ENCODE measurements at regions not wholly inside any gene's neighbourhood (a gene's known extent, or its start where the extent isn't known, plus 50 kb on each side); places are given as distances from the start of the nearest gene placed in this dataset.

DNA sequence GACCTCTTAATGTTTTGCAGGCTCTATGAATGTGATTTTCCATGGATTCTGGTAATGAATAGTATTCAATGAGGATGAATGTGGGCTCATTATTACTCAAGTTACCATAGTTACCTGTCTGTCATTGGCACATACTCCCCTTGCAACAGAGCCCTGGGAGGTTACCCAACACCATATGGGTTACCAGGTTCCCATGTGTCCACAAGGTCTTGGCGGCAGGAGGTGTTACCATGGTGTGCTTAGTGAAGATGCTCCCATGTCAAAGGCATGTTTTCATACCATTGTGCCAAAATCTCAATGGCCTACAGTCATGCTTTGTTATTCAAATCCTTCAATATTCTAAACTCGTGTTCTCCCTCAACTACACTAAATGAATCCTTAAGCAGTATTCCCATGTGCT lies 232.5 kb downstream of the HDGFL1 start:
- DNase-seq (ENCODE audit: low read depth in 2 of 3, low spot score in 2 of 3), result no peak

GRCh38 chr6:22804620-22805261 lies 235.4 kb downstream of the HDGFL1 start:
- peak in 1 of 3 donors; percentile 16 for DNase-seq (ENCODE audit: low read depth in 2 of 3, low spot score in 2 of 3)

DNA sequence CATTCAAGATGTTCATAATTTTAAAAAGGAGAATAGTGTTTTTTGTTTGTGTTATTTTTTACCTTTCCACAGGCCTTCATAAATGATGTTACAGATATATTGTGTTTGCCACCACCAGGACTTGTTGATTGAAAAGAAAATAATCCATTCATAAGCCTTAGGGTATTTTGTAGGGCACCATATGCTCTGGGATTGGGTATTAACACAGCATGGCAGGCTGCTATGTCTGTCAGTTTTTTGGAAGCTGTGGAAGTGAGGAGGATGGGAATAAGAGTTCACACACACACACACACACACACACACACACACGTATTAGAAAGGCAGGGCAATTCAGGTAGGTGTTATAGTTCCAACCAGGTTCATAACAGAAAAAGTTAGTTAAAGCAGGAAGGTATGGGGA lies 237.9 kb downstream of the HDGFL1 start:
- DNase-seq (ENCODE audit: low read depth in 2 of 3, low spot score in 2 of 3), result no peak

- no peak for DNase-seq (ENCODE audit: low read depth in 2 of 3, low spot score in 2 of 3)
Measured at GRCh38 chr6:22807818-22808217, 238.5 kb downstream of the HDGFL1 start.

- no peak for DNase-seq (ENCODE audit: low read depth in 2 of 3, low spot score in 2 of 3)
Measured at GRCh38 chr6:22808466-22808865, 239.1 kb downstream of the HDGFL1 start.

- no peak for DNase-seq (ENCODE audit: low read depth in 2 of 3, low spot score in 2 of 3)
Measured at GRCh38 chr6:22809370-22809769, 240.0 kb downstream of the HDGFL1 start.

DNA sequence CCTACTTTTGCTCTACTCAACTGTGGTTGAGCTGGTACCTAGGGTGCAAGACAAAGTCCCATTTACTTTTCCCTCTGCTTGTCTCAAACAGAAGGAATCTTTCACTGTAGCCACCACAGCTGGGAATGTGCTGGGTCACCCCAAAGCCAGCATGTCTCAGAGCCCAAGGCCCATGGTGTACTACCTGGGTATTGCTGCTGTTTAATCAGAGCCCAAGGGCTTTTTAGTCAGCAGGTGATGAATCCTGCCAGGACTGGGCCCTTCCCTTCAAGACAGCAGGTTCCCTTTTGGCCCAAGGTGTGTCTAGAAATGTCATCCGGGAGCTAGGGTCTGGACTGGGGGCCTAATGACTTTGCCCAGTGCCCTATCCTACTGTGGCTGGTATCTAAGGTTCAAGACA lies 249.8 kb downstream of the HDGFL1 start:
- DNase-seq (ENCODE audit: low read depth in 2 of 3, low spot score in 2 of 3), result no peak

- no peak for DNase-seq (ENCODE audit: low read depth in 2 of 3, low spot score in 2 of 3)
Measured at GRCh38 chr6:22821664-22822320, 252.4 kb downstream of the HDGFL1 start.

DNA sequence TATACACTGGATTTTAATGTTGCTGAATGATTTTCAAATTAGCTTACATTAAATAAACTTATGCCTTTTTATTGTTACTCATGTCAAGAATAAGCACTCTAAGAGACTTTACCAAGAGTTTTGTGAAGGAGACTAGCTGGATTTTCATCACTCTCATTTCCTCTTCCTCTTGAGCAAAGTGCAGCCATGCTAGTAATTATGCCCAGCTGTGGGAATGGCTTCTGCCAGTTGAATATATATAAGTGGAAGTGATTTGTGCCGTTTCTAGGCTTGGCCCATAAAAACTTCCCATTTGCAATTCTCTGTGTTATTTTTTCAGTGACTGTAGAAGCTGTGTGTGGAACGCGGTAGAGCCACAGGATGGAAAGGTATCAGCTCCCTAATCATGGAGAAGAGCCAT lies 255.8 kb downstream of the HDGFL1 start:
- no peak for DNase-seq (ENCODE audit: low read depth in 2 of 3, low spot score in 2 of 3)

GRCh38 chr6:22826961-22827360 lies 257.6 kb downstream of the HDGFL1 start:
- DNase-seq (ENCODE audit: low read depth in 2 of 3, low spot score in 2 of 3), result no peak

GRCh38 chr6:22827760-22828159 lies 258.4 kb downstream of the HDGFL1 start:
- no peak for DNase-seq (ENCODE audit: low read depth in 2 of 3, low spot score in 2 of 3)

DNA sequence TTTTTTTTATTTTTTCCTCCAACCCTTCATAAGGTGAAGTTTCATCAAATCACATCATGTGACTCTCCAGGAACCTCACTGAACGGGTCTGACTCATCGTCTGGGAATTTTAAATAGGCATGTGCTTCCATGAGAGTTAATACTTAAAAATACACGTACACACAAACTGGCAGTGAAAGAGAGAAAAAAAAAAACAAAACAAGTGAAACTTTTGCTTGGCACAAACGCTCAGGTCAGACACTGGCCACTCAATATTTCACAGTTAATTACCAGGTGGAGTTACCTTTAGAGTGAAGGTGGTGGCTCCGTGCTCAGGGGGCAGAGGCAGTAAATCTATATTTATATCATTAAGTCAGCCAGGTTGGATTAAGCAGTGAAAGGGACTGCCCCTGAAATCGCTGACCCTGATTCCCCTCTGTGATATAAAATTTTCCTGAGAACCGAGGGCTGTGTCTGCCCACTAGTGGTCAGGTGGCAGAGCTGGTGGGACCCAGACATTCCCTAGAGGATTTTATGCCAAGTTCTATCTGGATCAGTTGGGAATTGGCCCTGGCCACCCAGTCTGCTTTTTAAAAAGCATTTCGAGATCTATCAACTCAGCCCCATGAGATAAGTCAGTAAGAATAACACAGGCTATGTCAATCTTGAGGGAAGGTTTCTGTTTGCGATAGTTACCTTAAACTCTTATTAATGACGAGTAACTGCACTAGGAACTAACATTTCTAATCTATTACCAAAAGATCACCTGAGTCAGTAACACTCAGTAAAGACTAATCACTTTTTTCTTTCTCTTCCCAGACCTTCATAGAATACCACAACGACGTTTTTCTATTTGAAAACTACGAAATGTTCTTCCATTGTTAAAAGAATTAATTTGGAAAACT lies 259.1 kb downstream of the HDGFL1 start:
- peak in 2 of 3 donors; percentile 18 to 37 for DNase-seq (ENCODE audit: low read depth in 2 of 3, low spot score in 2 of 3)

DNA sequence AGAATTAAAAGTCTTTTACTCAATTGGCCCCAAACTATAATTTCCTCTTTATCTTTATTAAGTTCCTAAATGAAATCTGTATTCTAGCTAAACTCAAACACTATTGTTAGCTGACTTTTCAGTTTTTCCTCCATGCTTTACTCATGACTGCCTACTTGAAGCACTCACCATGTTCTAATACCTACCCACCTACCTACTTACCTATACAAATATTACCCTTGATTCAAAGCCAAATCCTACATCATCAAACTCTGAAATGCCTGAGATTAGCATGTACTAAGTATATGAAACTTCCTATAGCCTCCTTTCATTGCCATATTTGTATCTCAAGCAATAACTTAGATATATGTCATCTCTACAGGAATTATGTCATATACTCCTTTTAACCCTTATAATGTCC lies 259.7 kb downstream of the HDGFL1 start:
- no peak for DNase-seq (ENCODE audit: low read depth in 2 of 3, low spot score in 2 of 3)

DNA sequence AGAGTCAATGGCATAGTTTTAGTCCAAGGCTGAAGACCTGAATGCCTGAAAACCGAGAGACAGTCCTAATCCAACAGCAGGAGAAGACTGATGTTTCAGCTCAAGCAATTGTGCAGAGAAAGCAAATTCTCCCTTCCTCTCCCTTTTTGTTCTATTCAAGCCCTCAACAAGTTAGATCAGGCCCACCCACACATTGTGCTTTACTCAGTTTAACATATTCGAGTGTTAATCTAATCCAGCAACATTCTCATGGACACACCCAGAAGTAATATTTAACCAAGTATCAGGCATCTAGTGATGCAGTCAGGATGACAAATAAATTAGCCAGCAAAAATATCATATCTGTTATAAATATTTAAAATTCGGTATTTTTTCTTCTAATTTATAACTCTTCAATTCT lies 261.1 kb downstream of the HDGFL1 start:
- DNase-seq (ENCODE audit: low read depth in 2 of 3, low spot score in 2 of 3), result no peak

DNA sequence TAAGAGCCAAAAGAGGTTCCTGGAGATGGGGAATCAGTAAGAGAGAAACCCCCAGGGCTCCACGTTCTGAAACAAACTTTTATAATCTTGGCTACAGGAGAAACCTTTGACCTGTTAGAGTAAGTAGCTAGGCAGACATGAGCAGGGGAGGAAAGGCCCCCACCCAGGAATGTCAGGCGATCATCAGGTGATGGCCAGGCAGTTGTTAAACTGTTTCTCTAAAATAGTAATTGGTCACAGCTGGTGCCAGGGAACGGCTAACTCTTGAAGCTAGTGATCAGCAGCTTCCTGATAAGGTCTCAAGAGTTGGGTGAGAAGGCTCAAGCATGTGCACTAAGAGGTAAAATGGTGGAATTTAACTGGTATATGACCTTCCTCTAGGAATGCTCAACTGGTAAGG lies 263.8 kb downstream of the HDGFL1 start:
- no peak for DNase-seq (ENCODE audit: low read depth in 2 of 3, low spot score in 2 of 3)

- DNase-seq (ENCODE audit: low read depth in 2 of 3, low spot score in 2 of 3), result peak in 2 of 3 donors; percentile 8 to 38
Measured at GRCh38 chr6:22838345-22838744, 269.0 kb downstream of the HDGFL1 start.

- no peak for DNase-seq (ENCODE audit: low read depth in 2 of 3, low spot score in 2 of 3)
Measured at GRCh38 chr6:22845467-22845866, 276.1 kb downstream of the HDGFL1 start.

DNA sequence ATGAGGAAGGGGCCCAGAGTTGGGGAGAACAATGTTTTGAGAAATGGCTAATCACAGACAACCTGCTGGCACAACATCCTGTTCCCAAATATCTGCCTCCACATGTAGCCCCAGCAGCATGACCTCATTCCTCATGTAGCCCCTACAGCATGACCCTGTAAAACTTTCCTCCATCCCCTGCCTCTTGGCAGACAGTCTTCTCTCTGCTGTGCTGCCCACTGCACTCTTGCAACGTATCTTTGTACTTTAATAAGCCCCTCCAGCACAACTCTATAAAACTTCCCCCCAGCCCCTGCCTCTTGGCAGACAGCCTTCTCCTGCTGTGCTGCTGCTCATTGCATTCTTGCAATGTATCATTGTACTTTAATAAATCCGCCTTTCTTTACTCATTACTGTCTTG lies 278.8 kb downstream of the HDGFL1 start:
- peak in 1 of 3 donors; percentile 6 for DNase-seq (ENCODE audit: low read depth in 2 of 3, low spot score in 2 of 3)

DNA sequence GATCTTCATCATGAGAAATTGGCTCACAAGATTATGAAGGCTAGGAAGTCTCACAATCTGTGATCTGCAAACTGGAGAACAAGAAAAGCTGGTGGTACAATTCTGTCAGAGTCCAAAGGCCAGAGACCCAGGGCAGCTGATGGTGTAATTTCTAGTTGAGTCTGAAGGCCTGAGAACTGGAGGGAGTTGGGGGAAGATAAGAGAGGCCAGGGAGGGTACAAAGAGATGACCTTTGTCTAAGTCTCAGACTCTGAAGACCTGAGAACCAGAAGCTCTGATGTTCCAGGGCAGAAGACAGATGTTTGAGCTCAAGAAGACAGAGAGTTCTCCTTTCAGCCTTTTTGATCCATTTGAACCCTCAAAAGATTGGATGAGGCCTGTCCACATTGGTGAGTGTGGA lies 280.6 kb downstream of the HDGFL1 start:
- no peak for DNase-seq (ENCODE audit: low read depth in 2 of 3, low spot score in 2 of 3)

DNA sequence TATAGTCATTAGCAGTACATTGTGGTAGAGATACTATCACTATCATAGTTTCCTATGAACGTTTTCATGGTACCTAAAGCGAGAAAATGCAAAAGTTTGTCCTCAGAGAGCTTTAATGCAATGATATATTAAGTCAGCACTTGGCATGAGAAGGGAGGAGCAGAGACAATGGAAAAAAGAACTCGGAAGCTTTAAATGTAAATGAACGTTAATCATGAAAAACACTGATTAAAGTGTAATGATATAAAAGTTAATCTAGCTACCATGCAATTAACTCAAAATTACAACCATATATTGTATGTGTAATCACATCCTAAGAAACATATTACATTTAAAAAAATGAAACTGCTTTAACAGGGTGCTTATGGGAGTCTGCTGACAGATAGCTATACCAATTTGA lies 282.7 kb downstream of the HDGFL1 start:
- no peak for DNase-seq (ENCODE audit: low read depth in 2 of 3, low spot score in 2 of 3)

DNA sequence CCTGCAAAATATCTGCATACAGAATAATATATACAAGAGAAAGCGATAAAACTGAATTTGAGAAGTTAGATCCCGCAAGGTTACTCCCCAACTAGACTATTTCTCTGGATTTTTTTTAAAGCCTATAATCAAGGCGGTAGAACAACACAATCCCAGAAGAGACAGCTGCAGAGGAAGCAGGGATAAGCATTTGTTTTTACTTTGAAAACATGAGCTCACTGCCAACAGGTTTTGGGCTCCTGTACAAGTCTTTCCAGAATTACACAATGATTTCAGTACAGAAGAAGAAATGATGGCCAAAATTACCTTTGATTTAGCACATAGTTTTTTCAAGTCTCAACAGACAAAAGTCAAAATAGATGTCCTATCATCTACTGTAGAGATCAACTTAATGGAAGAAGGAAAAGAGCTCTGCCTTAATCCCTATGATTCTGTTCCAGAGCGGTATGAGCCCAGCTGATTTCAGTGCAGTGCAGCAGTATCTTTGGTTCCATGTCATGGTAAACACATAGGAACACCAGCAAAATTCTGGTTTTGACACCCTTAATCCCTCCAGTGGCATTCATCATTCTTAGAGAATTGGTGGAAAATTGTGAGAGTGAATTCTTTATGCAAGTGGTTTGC lies 304.3 kb downstream of the HDGFL1 start:
- DNase-seq (ENCODE audit: low read depth in 2 of 3, low spot score in 2 of 3), result no peak

All from hematopoietic multipotent progenitor cell (in vitro differentiated cells).